HG03159 (cell line): ENCODE measurements at regions not wholly inside any gene's neighbourhood (a gene's known extent, or its start where the extent isn't known, plus 50 kb on each side); places are given as distances from the start of the nearest gene placed in this dataset.

Source experiments
- ATAC-seq: cut with Tn5 transposase; IDR thresholded peaks from one replicate; pipeline ENCODE4 v1.9.1; 2021; ENCODE audit warnings: mild to moderate bottlenecking, moderate library complexity; ENCODE audit not compliant: unreplicated experiment

DNA sequence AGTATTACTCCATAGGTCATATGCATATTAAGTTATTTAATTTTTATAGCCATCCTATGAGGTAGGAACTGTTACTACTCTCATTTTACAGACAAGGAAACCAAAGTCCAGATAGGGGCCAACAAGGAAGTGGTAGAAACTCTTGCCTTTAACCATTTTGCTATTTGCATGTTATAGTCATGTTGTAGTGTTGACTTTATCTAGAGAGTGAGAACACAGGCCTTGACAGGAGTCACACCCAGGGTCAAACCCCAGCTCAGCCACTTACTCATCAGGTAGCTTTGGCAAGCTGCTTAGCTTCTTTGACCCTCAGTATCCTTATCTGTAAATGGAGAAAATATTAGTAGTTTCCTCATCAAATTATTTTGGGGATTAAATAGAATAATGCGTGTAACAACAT lies 156.2 kb downstream of the CAND1 start:
- ATAC-seq: no peak

- ATAC-seq: no peak
Observed at GRCh38 chr12:67426067-67426466, 156.9 kb downstream of the CAND1 start.

DNA sequence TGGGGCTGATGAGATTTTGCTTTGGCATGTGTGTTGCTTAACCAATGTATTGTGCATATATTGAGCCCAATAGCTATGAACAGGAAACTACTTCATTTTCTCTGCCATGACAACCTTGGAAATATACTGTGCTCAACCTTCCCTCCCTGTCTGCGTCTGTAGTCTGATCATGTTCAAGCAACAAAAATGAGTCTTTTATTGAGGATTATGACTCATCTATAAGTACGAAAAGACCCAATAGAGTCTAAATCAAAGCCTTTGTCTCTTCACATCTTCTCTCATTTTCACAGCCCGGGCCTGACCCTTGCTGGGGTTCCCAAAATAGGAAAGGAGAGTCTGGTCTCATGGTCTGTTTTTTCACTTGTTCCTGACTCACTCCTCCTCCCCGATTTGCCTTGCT lies 158.2 kb downstream of the CAND1 start:
- ATAC-seq: no peak

GRCh38 chr12:67428431-67428830 lies 159.3 kb downstream of the CAND1 start:
- ATAC-seq: no peak

GRCh38 chr12:67430708-67431335 lies 161.7 kb downstream of the CAND1 start:
- ATAC-seq: no peak

- no peak for ATAC-seq
Observed at GRCh38 chr12:67431411-67432020, 162.4 kb downstream of the CAND1 start.

DNA sequence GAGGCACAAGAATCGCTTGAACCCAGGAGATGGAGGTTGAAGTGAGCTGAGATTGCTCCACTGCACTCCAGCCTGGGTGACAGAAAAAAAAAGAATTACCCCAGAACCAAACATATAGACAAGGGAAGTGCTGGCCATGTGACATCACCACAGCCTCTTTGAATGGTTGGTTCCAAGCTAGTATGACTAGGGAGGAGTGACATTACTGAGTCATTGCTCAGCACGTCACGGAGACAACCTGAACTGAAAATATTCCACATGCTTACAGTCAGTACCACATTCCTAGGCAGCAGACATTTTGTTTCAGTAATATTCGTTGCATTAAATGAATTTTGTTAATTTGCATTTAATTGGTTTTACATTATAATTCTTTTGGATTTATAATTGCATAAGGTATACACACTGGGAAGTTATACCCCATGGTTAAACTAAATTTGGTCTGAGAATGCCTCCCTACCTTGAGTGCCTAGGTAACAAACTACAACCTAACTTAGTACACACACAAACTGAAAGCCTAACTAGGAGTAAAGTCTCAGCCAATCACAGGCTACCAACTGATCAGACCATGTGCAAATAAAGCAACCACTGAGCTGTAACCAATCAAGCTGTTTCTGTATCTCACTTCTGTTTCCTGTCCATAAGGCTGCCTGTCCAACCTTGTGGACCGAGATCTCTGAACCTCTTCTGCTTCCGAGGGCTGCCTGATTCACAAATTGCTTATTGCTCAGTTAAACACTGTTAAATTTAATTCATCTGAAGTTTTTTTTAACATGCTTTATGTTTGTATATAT lies 164.4 kb downstream of the CAND1 start:
- peak; percentile 95 for ATAC-seq

GRCh38 chr12:67434671-67435370 lies 165.7 kb downstream of the CAND1 start:
- ATAC-seq: no peak

GRCh38 chr12:67436230-67436629 lies 167.1 kb downstream of the CAND1 start:
- no peak for ATAC-seq

GRCh38 chr12:67437011-67437410 lies 167.9 kb downstream of the CAND1 start:
- ATAC-seq: no peak

DNA sequence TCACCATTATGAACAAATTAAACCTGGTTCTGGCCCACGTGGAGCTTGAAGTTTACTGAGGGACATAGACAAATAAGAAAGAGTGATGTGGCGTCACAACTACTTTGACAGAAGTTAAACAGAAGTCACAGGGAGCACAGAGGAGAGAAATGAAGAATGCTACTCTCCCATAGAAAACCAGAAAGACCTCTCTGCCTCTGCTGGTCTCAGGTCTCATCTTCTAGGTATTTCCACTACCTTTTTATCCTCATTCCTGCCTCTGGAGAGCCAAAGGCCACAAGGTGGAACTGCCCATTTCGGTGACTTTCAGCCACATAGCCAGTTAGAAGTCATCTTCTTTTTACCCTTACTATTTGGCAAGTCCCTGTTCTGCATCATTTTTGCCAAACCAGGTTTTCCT lies 170.5 kb downstream of the CAND1 start:
- ATAC-seq: no peak

- ATAC-seq: peak; percentile 94
Observed at GRCh38 chr12:67441736-67442346, 172.7 kb downstream of the CAND1 start.

DNA sequence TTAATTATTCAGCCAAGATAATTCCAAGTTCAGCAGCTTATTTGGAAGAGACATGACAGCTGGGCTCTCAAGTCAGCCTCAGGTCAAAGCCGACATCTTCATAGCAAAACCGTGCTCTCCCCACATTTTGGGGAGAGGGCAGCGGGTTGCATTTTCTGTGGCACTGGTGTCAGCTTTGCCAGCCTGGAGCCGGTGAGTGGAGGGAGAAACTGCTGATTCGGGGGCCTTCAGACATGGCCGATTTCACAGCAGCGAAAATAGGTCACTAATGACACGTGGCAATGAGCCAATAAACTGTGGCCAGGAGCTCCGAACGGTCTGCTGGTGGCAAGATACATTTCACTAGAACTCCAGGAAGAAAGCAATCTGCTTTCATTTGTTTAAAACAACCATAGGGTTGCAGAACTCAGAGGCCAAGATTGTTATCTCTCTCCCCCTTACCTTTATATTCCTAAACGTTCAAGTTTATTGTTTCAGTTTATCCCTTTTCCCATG lies 173.2 kb downstream of the CAND1 start:
- ATAC-seq: no peak

DNA sequence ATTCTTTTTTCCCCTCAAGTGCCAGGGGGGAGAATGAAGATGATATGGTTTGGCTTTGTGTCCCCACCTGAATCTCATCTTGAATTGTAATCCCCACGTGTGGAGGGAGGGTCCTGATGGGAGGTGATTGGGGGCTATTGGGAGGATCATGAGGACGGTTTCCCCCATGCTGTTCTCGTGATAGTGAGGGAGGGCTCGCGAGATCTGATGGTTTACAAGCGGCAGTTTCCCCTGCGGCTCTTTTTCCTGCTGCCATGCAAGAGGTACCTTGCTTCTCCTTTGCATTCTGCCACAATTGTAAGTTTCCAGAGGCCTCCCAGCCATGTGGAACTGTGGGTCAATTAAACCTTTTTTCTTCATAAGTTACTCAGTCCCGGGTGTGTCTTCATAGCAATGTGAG lies 173.7 kb downstream of the CAND1 start:
- ATAC-seq: no peak

- ATAC-seq: no peak
Observed at GRCh38 chr12:67444542-67444941, 175.4 kb downstream of the CAND1 start.

- ATAC-seq: no peak
Observed at GRCh38 chr12:67446716-67447115, 177.6 kb downstream of the CAND1 start.

GRCh38 chr12:67447180-67447579 lies 178.0 kb downstream of the CAND1 start:
- no peak for ATAC-seq

DNA sequence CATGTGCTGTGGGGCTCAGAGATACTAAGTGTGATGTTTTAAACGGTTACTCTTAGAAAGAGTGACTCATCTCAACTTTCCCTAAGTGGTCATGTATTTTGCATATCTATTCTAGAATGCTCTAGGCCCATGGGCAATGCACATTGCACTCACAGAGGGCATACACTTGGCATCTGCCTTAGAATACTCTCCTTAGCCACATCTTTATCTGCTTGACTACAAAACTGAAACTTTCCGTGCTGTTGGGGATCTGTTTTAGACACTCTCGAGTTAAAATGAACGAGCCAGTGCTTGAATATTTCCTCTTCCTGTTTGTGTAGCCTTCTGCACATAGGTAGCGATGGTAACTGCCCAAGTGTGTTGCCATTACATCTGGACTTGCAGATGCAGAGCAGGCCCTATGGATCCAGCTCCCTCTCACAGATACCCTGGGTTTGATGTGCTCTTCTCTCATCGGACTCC lies 180.5 kb downstream of the CAND1 start:
- peak; percentile 74 for ATAC-seq

DNA sequence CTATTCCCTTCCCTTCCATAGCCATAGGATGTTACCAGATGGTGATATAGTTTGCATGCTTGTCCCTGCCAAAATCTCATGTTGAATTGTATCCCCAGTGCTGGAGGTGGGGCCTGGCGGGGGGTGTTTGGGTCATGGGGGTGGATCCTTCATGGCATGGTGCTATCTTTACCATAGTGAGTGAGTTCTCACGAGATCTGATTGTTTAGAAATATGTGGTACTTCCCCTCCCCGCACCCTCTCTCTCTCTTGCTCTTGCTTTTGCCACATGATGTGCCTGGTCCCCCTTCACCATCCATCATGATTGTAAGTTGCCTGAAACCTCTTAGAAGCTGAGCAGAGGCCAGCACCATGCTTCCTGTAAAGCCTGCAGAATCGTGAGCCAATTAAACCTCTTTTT lies 181.3 kb downstream of the CAND1 start:
- ATAC-seq: no peak

DNA sequence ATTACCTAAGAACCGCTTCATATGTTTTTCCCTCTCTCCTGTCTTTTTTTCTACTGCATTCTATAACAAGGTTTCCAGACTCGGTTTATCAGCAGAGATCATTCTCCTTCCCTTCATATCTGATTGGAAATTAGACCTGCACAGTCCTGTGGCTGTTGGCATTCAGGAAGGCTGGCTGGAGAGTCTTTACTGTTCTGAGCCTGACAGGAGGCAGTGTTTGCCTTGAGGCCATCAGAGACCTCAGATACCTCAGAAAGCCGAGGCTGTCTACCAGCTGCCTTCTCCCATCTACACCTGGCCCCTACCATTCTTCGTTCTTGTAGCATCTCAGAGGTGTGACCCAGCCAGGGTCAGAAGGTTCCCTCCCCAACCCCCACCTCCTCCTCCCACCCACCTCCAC lies 182.0 kb downstream of the CAND1 start:
- no peak for ATAC-seq
